ENCODE measurements at regions not wholly inside any gene's neighbourhood (a gene's known extent, or its start where the extent isn't known, plus 50 kb on each side); places are given as distances from the start of the nearest gene placed in this dataset.
A peak's percentile ranks its signal among the peaks of the same experiment; 100 is the strongest.

- TF ChIP-seq EMX1 (CRISPR knock-in tag; IDR thresholded peaks at IDR 0.05) (no peak), HMGA2 (CRISPR knock-in tag; IDR thresholded peaks at IDR 0.05) (no peak), NFYB (CRISPR knock-in tag; conservative IDR thresholded peaks at IDR 0.05; ENCODE audit: low read depth) (no peak), FOXK1 (CRISPR knock-in tag; IDR thresholded peaks at IDR 0.05) (no peak), ATF1 (CRISPR knock-in tag; IDR thresholded peaks at IDR 0.05) (no peak)
- TF ChIP-seq, protein P1, sequence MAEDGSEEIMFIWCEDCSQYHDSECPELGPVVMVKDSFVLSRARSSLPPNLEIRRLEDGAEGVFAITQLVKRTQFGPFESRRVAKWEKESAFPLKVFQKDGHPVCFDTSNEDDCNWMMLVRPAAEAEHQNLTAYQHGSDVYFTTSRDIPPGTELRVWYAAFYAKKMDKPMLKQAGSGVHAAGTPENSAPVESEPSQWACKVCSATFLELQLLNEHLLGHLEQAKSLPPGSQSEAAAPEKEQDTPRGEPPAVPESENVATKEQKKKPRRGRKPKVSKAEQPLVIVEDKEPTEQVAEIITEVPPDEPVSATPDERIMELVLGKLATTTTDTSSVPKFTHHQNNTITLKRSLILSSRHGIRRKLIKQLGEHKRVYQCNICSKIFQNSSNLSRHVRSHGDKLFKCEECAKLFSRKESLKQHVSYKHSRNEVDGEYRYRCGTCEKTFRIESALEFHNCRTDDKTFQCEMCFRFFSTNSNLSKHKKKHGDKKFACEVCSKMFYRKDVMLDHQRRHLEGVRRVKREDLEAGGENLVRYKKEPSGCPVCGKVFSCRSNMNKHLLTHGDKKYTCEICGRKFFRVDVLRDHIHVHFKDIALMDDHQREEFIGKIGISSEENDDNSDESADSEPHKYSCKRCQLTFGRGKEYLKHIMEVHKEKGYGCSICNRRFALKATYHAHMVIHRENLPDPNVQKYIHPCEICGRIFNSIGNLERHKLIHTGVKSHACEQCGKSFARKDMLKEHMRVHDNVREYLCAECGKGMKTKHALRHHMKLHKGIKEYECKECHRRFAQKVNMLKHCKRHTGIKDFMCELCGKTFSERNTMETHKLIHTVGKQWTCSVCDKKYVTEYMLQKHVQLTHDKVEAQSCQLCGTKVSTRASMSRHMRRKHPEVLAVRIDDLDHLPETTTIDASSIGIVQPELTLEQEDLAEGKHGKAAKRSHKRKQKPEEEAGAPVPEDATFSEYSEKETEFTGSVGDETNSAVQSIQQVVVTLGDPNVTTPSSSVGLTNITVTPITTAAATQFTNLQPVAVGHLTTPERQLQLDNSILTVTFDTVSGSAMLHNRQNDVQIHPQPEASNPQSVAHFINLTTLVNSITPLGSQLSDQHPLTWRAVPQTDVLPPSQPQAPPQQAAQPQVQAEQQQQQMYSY (CRISPR knock-in tag; IDR thresholded peaks at IDR 0.05), result no peak
- TF ChIP-seq, protein P2, sequence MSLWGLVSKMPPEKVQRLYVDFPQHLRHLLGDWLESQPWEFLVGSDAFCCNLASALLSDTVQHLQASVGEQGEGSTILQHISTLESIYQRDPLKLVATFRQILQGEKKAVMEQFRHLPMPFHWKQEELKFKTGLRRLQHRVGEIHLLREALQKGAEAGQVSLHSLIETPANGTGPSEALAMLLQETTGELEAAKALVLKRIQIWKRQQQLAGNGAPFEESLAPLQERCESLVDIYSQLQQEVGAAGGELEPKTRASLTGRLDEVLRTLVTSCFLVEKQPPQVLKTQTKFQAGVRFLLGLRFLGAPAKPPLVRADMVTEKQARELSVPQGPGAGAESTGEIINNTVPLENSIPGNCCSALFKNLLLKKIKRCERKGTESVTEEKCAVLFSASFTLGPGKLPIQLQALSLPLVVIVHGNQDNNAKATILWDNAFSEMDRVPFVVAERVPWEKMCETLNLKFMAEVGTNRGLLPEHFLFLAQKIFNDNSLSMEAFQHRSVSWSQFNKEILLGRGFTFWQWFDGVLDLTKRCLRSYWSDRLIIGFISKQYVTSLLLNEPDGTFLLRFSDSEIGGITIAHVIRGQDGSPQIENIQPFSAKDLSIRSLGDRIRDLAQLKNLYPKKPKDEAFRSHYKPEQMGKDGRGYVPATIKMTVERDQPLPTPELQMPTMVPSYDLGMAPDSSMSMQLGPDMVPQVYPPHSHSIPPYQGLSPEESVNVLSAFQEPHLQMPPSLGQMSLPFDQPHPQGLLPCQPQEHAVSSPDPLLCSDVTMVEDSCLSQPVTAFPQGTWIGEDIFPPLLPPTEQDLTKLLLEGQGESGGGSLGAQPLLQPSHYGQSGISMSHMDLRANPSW (CRISPR knock-in tag; conservative IDR thresholded peaks at IDR 0.05; ENCODE audit: low read depth), result no peak
- TF ChIP-seq, protein P3, sequence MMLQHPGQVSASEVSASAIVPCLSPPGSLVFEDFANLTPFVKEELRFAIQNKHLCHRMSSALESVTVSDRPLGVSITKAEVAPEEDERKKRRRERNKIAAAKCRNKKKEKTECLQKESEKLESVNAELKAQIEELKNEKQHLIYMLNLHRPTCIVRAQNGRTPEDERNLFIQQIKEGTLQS (CRISPR knock-in tag; conservative IDR thresholded peaks at IDR 0.05), result no peak
These were observed 261.5 kb upstream of the AGTR2 start (continued) for GRCh38 chrX:115909017-115909416.

- peaks cover 41% of the 10 kb centered on the region for H3K27me3 Mint-ChIP-seq (ENCODE audit: low read depth)
- H3K27ac Mint-ChIP-seq, result no peak overlapping the region
- peaks cover 39% of the 10 kb centered on the region for H3K4me1 Mint-ChIP-seq
- H3K9me3 Mint-ChIP-seq, result peaks cover 10% of the 10 kb centered on the region
- POLR2A ChIA-PET, result no interaction called here
- CTCF ChIA-PET, result no interaction called here
- ATAC-seq, result no peak; the same call in 1 of the 2 replicates
- no peak overlapping the region for H3K4me3 Mint-ChIP-seq
- TF ChIP-seq, protein P4, sequence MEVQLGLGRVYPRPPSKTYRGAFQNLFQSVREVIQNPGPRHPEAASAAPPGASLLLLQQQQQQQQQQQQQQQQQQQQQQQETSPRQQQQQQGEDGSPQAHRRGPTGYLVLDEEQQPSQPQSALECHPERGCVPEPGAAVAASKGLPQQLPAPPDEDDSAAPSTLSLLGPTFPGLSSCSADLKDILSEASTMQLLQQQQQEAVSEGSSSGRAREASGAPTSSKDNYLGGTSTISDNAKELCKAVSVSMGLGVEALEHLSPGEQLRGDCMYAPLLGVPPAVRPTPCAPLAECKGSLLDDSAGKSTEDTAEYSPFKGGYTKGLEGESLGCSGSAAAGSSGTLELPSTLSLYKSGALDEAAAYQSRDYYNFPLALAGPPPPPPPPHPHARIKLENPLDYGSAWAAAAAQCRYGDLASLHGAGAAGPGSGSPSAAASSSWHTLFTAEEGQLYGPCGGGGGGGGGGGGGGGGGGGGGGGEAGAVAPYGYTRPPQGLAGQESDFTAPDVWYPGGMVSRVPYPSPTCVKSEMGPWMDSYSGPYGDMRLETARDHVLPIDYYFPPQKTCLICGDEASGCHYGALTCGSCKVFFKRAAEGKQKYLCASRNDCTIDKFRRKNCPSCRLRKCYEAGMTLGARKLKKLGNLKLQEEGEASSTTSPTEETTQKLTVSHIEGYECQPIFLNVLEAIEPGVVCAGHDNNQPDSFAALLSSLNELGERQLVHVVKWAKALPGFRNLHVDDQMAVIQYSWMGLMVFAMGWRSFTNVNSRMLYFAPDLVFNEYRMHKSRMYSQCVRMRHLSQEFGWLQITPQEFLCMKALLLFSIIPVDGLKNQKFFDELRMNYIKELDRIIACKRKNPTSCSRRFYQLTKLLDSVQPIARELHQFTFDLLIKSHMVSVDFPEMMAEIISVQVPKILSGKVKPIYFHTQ (CRISPR knock-in tag; IDR thresholded peaks at IDR 0.05), result 0 out of 2 replicates have a peak, but pooled peaks have one; percentile 46
- no peak for TF ChIP-seq GRHL2 (CRISPR knock-in tag; IDR thresholded peaks at IDR 0.05; ENCODE audit: insufficient replicate concordance, severe bottlenecking)
- DNase-seq (ENCODE audit: low spot score), result no peak
- H3K36me3 Mint-ChIP-seq, result peaks cover 18% of the 10 kb centered on the region
These were observed 258.6 kb upstream of the AGTR2 start for GRCh38 chrX:115911967-115912366.

DNA sequence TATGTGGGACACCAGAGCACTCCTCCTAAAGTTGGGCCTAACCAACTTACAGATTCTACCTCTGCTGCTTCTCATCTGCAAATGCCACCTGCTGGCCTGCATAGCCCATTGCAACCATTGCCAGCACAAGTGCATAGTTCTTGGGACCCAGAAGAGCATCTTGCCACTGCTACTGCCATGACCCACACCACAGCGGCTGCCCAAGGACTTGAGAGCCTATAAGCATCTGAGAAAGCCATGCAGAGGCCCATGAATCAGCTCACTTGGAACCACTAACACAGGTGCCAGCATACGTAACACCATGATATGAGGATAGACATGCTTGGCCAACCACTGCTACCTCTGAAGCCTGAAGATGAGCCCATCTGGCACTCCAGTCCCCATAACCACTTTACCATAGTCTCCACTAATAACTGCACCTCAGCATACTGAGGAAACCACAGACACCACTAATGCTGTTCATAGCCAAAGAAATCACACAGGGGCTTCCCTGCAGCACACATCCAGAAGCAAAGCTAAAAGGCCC, 258.1 kb upstream of the AGTR2 start:
- DNase-seq (ENCODE audit: low spot score) (peak; percentile 42), ATAC-seq (peak; percentile 85)
- peaks cover 10% of the 10 kb centered on the region for H3K9me3 Mint-ChIP-seq
- peaks cover 41% of the 10 kb centered on the region for H3K27me3 Mint-ChIP-seq (ENCODE audit: low read depth)
- peaks cover 39% of the 10 kb centered on the region for H3K4me1 Mint-ChIP-seq
- ChIA-PET CTCF (no interaction called here), POLR2A (no interaction called here)
- peak overlapping the region; percentile 32 for H3K4me3 Mint-ChIP-seq
- H3K27ac Mint-ChIP-seq, result no peak overlapping the region
- H3K36me3 Mint-ChIP-seq, result peaks cover 18% of the 10 kb centered on the region
- TF ChIP-seq ZNF396 (CRISPR knock-in tag; IDR thresholded peaks at IDR 0.05; ENCODE audit: borderline replicate concordance), result no peak
- TF ChIP-seq, protein P5, sequence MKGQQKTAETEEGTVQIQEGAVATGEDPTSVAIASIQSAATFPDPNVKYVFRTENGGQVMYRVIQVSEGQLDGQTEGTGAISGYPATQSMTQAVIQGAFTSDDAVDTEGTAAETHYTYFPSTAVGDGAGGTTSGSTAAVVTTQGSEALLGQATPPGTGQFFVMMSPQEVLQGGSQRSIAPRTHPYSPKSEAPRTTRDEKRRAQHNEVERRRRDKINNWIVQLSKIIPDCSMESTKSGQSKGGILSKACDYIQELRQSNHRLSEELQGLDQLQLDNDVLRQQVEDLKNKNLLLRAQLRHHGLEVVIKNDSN (CRISPR knock-in tag; IDR thresholded peaks at IDR 0.05), result no peak
- TF ChIP-seq ZNF232 (CRISPR knock-in tag; IDR thresholded peaks at IDR 0.05), result no peak
- TF ChIP-seq ZNF219 (CRISPR knock-in tag; IDR thresholded peaks at IDR 0.05; ENCODE audit: borderline replicate concordance), result no peak
- no peak for TF ChIP-seq GRHL2 (CRISPR knock-in tag; IDR thresholded peaks at IDR 0.05; ENCODE audit: insufficient replicate concordance, severe bottlenecking)
- no peak for TF ChIP-seq TCF7 (CRISPR knock-in tag; IDR thresholded peaks at IDR 0.05; ENCODE audit: low read depth)
- TF ChIP-seq OVOL2 (CRISPR knock-in tag; IDR thresholded peaks at IDR 0.05; ENCODE audit: borderline replicate concordance), result no peak
- TF ChIP-seq, protein P6, sequence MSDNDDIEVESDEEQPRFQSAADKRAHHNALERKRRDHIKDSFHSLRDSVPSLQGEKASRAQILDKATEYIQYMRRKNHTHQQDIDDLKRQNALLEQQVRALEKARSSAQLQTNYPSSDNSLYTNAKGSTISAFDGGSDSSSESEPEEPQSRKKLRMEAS (CRISPR knock-in tag; IDR thresholded peaks at IDR 0.05), result no peak
- TF ChIP-seq ZNF263 (CRISPR knock-in tag; IDR thresholded peaks at IDR 0.05; ENCODE audit: low read depth), result no peak
- TF ChIP-seq, protein P4 (CRISPR knock-in tag; IDR thresholded peaks at IDR 0.05), result no peak

Measured in WTC11 (cell line).